ENCODE measurements at regions not wholly inside any gene's neighbourhood (a gene's known extent, or its start where the extent isn't known, plus 50 kb on each side); places are given as distances from the start of the nearest gene placed in this dataset.
"Not testable (repeated sequence)": the region's sequence is repeated elsewhere in the genome, so short reads cannot be mapped to it uniquely, and the experiment has no call there.

- H3K9me3 ChIP-seq (ENCODE audit: insufficient read depth, low read depth, low read length), result peaks cover 46% of the 10 kb centered on the region
- not testable (repeated sequence) for H3K27me3 ChIP-seq (ENCODE audit: insufficient read depth, low read length); H3K4me3 ChIP-seq (ENCODE audit: low read length); H3K9ac ChIP-seq (ENCODE audit: low read depth, low read length); H3K4me1 ChIP-seq (ENCODE audit: insufficient read depth, low read length); H3K36me3 ChIP-seq (ENCODE audit: insufficient read depth, low read length); H3K27ac ChIP-seq (ENCODE audit: low read depth, low read length)
- WGBS, result 76% methylated on average over 12 of the region's 12 CpGs
Observed at GRCh38 chr9:65449886-65450610, 165.0 kb upstream of the FOXD4L5 start.

DNA sequence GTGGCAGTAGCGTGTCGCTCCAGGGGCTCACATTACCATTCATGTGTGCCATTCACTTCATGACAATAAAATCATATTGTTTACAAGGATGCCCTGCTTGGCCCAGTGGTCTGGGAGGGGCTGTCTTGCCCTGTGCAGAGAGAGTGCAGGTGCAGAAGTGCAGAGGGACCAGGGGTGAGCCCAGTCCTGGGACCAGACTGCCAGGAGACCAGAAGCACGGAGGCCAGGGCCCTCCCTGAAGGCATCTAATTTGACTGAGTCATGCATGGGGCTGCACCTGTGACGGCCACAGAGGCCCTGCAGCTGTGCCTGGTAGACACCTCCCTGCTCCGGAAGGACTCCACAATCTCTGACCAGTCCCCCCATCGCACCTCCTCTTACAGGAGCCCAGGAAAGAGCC, 164.4 kb upstream of the FOXD4L5 start:
- H3K36me3 ChIP-seq (ENCODE audit: insufficient read depth, low read length), result no peaks in the 10 kb centered on the region
- H3K4me3 ChIP-seq (ENCODE audit: low read length), result no peak overlapping the region
- H3K27ac ChIP-seq (ENCODE audit: low read depth, low read length), result no peak overlapping the region
- H3K27me3 ChIP-seq (ENCODE audit: insufficient read depth, low read length), result no peaks in the 10 kb centered on the region
- no peaks in the 10 kb centered on the region for H3K4me1 ChIP-seq (ENCODE audit: insufficient read depth, low read length)
- WGBS, result 85% methylated on average over 4 of the region's 6 CpGs
- H3K9ac ChIP-seq (ENCODE audit: low read depth, low read length), result no peak overlapping the region
- H3K9me3 ChIP-seq (ENCODE audit: insufficient read depth, low read depth, low read length), result peaks cover 45% of the 10 kb centered on the region

DNA sequence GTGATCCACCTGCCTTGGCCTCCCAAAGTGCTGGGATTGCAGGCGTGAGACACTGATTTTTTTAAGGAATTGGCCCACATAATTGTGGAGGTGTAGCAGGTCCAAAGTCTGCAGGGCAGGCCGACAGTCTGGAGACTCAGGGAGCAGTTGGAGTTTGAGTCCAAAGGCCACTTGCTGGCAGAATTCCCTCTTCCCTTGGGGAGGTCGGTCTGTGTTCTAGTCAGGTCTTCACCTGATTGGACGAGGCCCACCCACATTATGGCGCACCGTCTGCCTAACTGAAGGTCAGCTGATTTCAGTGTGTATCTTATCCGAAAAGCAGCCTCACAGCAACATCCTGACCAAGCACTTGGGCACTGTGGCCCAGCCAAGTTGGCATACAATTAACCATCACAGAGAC, 162.1 kb upstream of the FOXD4L5 start:
- 90% methylated on average over 7 of the region's 7 CpGs for whole genome bisulfite sequencing
- not testable (repeated sequence) for H3K27ac ChIP-seq (ENCODE audit: low read depth, low read length); H3K9ac ChIP-seq (ENCODE audit: low read depth, low read length); H3K27me3 ChIP-seq (ENCODE audit: insufficient read depth, low read length); H3K4me1 ChIP-seq (ENCODE audit: insufficient read depth, low read length); H3K36me3 ChIP-seq (ENCODE audit: insufficient read depth, low read length); H3K4me3 ChIP-seq (ENCODE audit: low read length)
- H3K9me3 ChIP-seq (ENCODE audit: insufficient read depth, low read depth, low read length), result peaks cover 54% of the 10 kb centered on the region

GRCh38 chr9:65445991-65446390, 161.0 kb upstream of the FOXD4L5 start:
- not testable (repeated sequence) for H3K9ac ChIP-seq (ENCODE audit: low read depth, low read length); H3K27me3 ChIP-seq (ENCODE audit: insufficient read depth, low read length); H3K27ac ChIP-seq (ENCODE audit: low read depth, low read length); H3K4me1 ChIP-seq (ENCODE audit: insufficient read depth, low read length); H3K4me3 ChIP-seq (ENCODE audit: low read length); H3K36me3 ChIP-seq (ENCODE audit: insufficient read depth, low read length)
- WGBS, result 93% methylated on average over 7 of the region's 7 CpGs
- H3K9me3 ChIP-seq (ENCODE audit: insufficient read depth, low read depth, low read length), result peaks cover 60% of the 10 kb centered on the region

DNA sequence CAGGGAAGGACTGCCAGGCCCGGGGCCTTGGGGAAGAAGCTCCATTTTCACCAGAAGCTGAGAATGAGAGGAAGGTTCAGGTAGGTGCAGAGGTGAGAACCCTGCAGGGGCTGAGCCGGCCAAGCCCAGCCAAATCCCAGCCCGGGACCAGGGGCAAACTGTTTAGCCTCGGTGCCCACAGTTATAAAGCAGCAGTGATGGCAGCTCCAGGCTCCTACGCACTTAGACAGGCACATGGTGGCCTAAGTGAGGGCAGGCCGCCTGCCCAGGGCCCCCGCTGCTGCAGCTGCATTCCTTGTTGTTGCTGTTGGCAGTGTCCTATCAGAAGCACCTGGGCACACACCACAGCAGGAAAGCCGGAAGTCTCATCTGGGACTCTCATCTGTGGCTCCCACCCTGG, 159.9 kb upstream of the FOXD4L5 start:
- no peaks in the 10 kb centered on the region for H3K4me1 ChIP-seq (ENCODE audit: insufficient read depth, low read length)
- H3K27me3 ChIP-seq (ENCODE audit: insufficient read depth, low read length), result no peaks in the 10 kb centered on the region
- no peak overlapping the region for H3K4me3 ChIP-seq (ENCODE audit: low read length)
- no peaks in the 10 kb centered on the region for H3K36me3 ChIP-seq (ENCODE audit: insufficient read depth, low read length)
- WGBS, result 81% methylated on average over 8 of the region's 8 CpGs
- no peak overlapping the region for H3K9ac ChIP-seq (ENCODE audit: low read depth, low read length)
- H3K27ac ChIP-seq (ENCODE audit: low read depth, low read length), result no peak overlapping the region
- peaks cover 57% of the 10 kb centered on the region for H3K9me3 ChIP-seq (ENCODE audit: insufficient read depth, low read depth, low read length)

- not testable (repeated sequence) for H3K27ac ChIP-seq (ENCODE audit: low read depth, low read length); H3K36me3 ChIP-seq (ENCODE audit: insufficient read depth, low read length); H3K9ac ChIP-seq (ENCODE audit: low read depth, low read length); H3K27me3 ChIP-seq (ENCODE audit: insufficient read depth, low read length); H3K4me1 ChIP-seq (ENCODE audit: insufficient read depth, low read length); H3K4me3 ChIP-seq (ENCODE audit: low read length)
- 93% methylated on average over 9 of the region's 12 CpGs for WGBS
- H3K9me3 ChIP-seq (ENCODE audit: insufficient read depth, low read depth, low read length), result peaks cover 48% of the 10 kb centered on the region; the same call in 1 of the 2 replicates
Observed at GRCh38 chr9:65442116-65442515, 157.1 kb upstream of the FOXD4L5 start.

GRCh38 chr9:65441324-65441920, 156.4 kb upstream of the FOXD4L5 start:
- WGBS, result 95% methylated on average over 8 of the region's 10 CpGs
- not testable (repeated sequence) for H3K27ac ChIP-seq (ENCODE audit: low read depth, low read length); H3K4me3 ChIP-seq (ENCODE audit: low read length); H3K27me3 ChIP-seq (ENCODE audit: insufficient read depth, low read length); H3K36me3 ChIP-seq (ENCODE audit: insufficient read depth, low read length); H3K4me1 ChIP-seq (ENCODE audit: insufficient read depth, low read length); H3K9ac ChIP-seq (ENCODE audit: low read depth, low read length)
- H3K9me3 ChIP-seq (ENCODE audit: insufficient read depth, low read depth, low read length), result peaks cover 48% of the 10 kb centered on the region; the same call in 1 of the 2 replicates

- Histone ChIP-seq H3K9me3 (ENCODE audit: insufficient read depth, low read depth, low read length) (peaks cover 56% of the 10 kb centered on the region), H3K4me1 (ENCODE audit: insufficient read depth, low read length) (no peaks in the 10 kb centered on the region), H3K27ac (ENCODE audit: low read depth, low read length) (no peak overlapping the region), H3K4me3 (ENCODE audit: low read length) (no peak overlapping the region), H3K36me3 (ENCODE audit: insufficient read depth, low read length) (no peaks in the 10 kb centered on the region), H3K9ac (ENCODE audit: low read depth, low read length) (no peak overlapping the region), H3K27me3 (ENCODE audit: insufficient read depth, low read length) (no peaks in the 10 kb centered on the region)
- 61% methylated on average over 2 of the region's 2 CpGs for WGBS
Observed at GRCh38 chr9:65437724-65438123, 152.7 kb upstream of the FOXD4L5 start.

DNA sequence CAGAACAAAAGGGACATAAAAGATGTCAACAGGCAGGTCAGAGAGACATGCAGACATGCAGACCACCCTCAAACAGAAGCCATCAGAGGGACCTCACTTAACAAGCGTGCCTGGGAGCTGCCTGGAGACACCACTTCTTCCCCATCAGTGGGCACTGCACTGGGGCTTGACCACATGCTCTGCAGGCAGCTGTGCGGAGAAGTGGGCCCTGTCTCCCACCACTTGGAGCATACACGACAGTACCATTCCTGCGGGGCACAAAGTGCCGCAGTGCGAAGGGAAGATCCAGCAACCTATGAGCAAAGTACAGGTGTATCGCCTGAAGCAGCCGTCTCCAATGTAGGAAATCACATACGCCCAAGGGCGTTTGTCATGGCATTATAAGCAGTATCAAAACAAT, 150.5 kb upstream of the FOXD4L5 start:
- Histone ChIP-seq H3K9ac (ENCODE audit: low read depth, low read length) (no peak overlapping the region), H3K27me3 (ENCODE audit: insufficient read depth, low read length) (no peaks in the 10 kb centered on the region), H3K4me1 (ENCODE audit: insufficient read depth, low read length) (no peaks in the 10 kb centered on the region), H3K4me3 (ENCODE audit: low read length) (no peak overlapping the region), H3K9me3 (ENCODE audit: insufficient read depth, low read depth, low read length) (peaks cover 59% of the 10 kb centered on the region), H3K27ac (ENCODE audit: low read depth, low read length) (no peak overlapping the region), H3K36me3 (ENCODE audit: insufficient read depth, low read length) (no peaks in the 10 kb centered on the region)
- 89% methylated on average over 10 of the region's 10 CpGs for WGBS

DNA sequence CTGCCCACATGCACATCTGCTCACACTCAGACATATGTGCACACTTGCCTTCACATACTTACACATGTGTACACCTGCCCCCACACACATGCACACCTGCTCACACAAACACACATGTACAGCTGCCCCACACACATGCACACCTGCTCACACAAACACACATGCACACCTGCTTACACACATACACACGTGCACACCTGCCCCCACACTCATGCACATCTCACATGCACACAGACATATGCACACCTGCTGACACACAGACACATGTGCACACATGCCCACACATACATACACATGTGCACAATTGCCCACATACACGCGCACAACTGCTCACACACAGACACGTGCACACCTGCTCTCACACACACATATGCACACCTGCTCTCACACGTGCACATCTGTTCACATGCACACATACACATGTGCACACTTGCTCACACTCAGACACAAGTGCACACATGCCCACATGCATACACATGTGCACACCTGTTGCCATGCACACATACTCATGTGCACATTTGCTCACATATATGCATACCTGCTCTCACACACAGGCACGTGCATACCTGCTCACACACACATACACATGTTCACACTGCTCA, 147.8 kb upstream of the FOXD4L5 start:
- no peaks in the 10 kb centered on the region for H3K36me3 ChIP-seq (ENCODE audit: insufficient read depth, low read length)
- H3K4me1 ChIP-seq (ENCODE audit: insufficient read depth, low read length), result no peaks in the 10 kb centered on the region
- H3K9me3 ChIP-seq (ENCODE audit: insufficient read depth, low read depth, low read length), result peaks cover 62% of the 10 kb centered on the region
- no peaks in the 10 kb centered on the region for H3K27me3 ChIP-seq (ENCODE audit: insufficient read depth, low read length)
- H3K4me3 ChIP-seq (ENCODE audit: low read length), result peak overlapping the region; percentile 13; the same call in 1 of the 2 replicates
- H3K9ac ChIP-seq (ENCODE audit: low read depth, low read length), result no peak overlapping the region
- 90% methylated on average over 6 of the region's 6 CpGs for WGBS
- H3K27ac ChIP-seq (ENCODE audit: low read depth, low read length), result no peak overlapping the region

GRCh38 chr9:65432051-65432450, 147.0 kb upstream of the FOXD4L5 start:
- WGBS, result 79% methylated on average over 2 of the region's 2 CpGs
- Histone ChIP-seq H3K9ac (ENCODE audit: low read depth, low read length) (no peak overlapping the region), H3K36me3 (ENCODE audit: insufficient read depth, low read length) (no peaks in the 10 kb centered on the region), H3K4me3 (ENCODE audit: low read length) (no peak overlapping the region), H3K27ac (ENCODE audit: low read depth, low read length) (no peak overlapping the region), H3K27me3 (ENCODE audit: insufficient read depth, low read length) (no peaks in the 10 kb centered on the region), H3K4me1 (ENCODE audit: insufficient read depth, low read length) (no peaks in the 10 kb centered on the region), H3K9me3 (ENCODE audit: insufficient read depth, low read depth, low read length) (peaks cover 63% of the 10 kb centered on the region)
